ENCODE measurements at regions not wholly inside any gene's neighbourhood (a gene's known extent, or its start where the extent isn't known, plus 50 kb on each side); places are given as distances from the start of the nearest gene placed in this dataset.

DNA sequence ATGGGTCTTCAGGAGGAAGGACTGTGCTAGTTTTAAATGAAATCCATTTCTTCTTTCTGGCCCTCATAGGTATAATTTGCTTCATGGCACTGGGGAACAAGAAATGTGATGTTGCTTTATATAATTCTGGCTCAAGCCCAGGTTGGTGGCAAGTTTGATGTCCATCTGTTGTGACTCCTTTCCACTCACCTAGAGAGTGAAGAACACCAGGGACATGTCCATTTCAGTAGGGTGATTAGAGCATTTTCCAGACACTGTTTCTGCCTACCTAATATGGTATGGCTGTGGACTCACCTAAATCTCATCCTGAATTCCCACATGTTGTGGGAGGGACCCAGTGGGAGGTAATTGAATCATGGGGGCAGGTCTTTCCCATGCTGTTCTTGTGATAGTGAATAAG, 278.1 kb downstream of the LMX1A start:
- H3K27ac ChIP-seq (ENCODE audit: low read depth, low read length): no peak overlapping the region
- H3K4me1 ChIP-seq (ENCODE audit: control insufficient read depth in 1 of 2, insufficient read depth in 2 of 2, low read length in 2 of 2): no peaks in the 10 kb centered on the region
- TF ChIP-seq EZH2 (IDR thresholded peaks at IDR 0.05) (no peak), TCF7L2 (IDR thresholded peaks at IDR 0.05; ENCODE audit: borderline replicate concordance, extremely low read depth, insufficient read depth, insufficient read length) (no peak), MAX (IDR thresholded peaks at IDR 0.05) (no peak), FOSL1 (IDR thresholded peaks at IDR 0.05; ENCODE audit: low read depth) (no peak), EGR1 (IDR thresholded peaks at IDR 0.05; ENCODE audit: low read depth) (no peak), SRF (IDR thresholded peaks at IDR 0.05; ENCODE audit: low read depth) (no peak)
- TF ChIP-seq, protein P1, sequence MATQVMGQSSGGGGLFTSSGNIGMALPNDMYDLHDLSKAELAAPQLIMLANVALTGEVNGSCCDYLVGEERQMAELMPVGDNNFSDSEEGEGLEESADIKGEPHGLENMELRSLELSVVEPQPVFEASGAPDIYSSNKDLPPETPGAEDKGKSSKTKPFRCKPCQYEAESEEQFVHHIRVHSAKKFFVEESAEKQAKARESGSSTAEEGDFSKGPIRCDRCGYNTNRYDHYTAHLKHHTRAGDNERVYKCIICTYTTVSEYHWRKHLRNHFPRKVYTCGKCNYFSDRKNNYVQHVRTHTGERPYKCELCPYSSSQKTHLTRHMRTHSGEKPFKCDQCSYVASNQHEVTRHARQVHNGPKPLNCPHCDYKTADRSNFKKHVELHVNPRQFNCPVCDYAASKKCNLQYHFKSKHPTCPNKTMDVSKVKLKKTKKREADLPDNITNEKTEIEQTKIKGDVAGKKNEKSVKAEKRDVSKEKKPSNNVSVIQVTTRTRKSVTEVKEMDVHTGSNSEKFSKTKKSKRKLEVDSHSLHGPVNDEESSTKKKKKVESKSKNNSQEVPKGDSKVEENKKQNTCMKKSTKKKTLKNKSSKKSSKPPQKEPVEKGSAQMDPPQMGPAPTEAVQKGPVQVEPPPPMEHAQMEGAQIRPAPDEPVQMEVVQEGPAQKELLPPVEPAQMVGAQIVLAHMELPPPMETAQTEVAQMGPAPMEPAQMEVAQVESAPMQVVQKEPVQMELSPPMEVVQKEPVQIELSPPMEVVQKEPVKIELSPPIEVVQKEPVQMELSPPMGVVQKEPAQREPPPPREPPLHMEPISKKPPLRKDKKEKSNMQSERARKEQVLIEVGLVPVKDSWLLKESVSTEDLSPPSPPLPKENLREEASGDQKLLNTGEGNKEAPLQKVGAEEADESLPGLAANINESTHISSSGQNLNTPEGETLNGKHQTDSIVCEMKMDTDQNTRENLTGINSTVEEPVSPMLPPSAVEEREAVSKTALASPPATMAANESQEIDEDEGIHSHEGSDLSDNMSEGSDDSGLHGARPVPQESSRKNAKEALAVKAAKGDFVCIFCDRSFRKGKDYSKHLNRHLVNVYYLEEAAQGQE (IDR thresholded peaks at IDR 0.05; ENCODE audit: low read depth): no peak
- no peaks in the 10 kb centered on the region for H3K36me3 ChIP-seq (ENCODE audit: control insufficient read depth in 1 of 2, insufficient read depth in 2 of 2, low read length in 2 of 2)
- H2AFZ ChIP-seq (ENCODE audit: low read depth, low read length, poor library complexity, severe bottlenecking): no peak overlapping the region
- no TSS peak for BruUV-seq (replicated peaks)
- H3K9ac ChIP-seq (ENCODE audit: low read length): no peak overlapping the region
- no peaks in the 10 kb centered on the region for H3K79me2 ChIP-seq (ENCODE audit: insufficient read depth, low read length)
- DNase-seq (ENCODE audit: low read depth, low spot score): no peak
- RAD21 ChIA-PET (ENCODE audit: low non-redundant PET in 1 of 2, low total read pairs in 2 of 2, uncharacterized antibody in 2 of 2, unreplicated experiment in 2 of 2): interaction anchor here in 1 of 2 experiments (0.7 kb wide), 1 partner anchor 169 kb away, joined by 7 read pairs; no protein-coding TSS in a partner anchor
- intact Hi-C loops (cut with micrococcal nuclease): no loop called here
- no peak overlapping the region for H3K4me2 ChIP-seq (ENCODE audit: low read length)
- no peaks in the 10 kb centered on the region for H4K20me1 ChIP-seq (ENCODE audit: insufficient read depth)
- CTCF ChIA-PET: no interaction called here
- no peak for ATAC-seq
- no peaks in the 10 kb centered on the region for H3K27me3 ChIP-seq (ENCODE audit: insufficient read depth, low read length)
- no peaks in the 10 kb centered on the region for H3K9me3 ChIP-seq (ENCODE audit: control insufficient read depth in 1 of 2, insufficient read depth in 1 of 2, low read depth in 1 of 2, low read length in 2 of 2)
- POLR2A ChIA-PET: no interaction called here
- no peaks in the 10 kb centered on the region for H3K9me2 ChIP-seq (ENCODE audit: insufficient read depth)
- no peak overlapping the region for H3K4me3 ChIP-seq (replicated peaks in 1 of 2; ENCODE audit: low read depth in 1 of 2, low read length in 2 of 2)

Data from HCT116 (cell line).